ENCODE measurements at regions not wholly inside any gene's neighbourhood (a gene's known extent, or its start where the extent isn't known, plus 50 kb on each side); places are given as distances from the start of the nearest gene placed in this dataset.
A peak's percentile ranks its signal among the peaks of the same experiment; 100 is the strongest.

- TF ChIP-seq, protein P1, sequence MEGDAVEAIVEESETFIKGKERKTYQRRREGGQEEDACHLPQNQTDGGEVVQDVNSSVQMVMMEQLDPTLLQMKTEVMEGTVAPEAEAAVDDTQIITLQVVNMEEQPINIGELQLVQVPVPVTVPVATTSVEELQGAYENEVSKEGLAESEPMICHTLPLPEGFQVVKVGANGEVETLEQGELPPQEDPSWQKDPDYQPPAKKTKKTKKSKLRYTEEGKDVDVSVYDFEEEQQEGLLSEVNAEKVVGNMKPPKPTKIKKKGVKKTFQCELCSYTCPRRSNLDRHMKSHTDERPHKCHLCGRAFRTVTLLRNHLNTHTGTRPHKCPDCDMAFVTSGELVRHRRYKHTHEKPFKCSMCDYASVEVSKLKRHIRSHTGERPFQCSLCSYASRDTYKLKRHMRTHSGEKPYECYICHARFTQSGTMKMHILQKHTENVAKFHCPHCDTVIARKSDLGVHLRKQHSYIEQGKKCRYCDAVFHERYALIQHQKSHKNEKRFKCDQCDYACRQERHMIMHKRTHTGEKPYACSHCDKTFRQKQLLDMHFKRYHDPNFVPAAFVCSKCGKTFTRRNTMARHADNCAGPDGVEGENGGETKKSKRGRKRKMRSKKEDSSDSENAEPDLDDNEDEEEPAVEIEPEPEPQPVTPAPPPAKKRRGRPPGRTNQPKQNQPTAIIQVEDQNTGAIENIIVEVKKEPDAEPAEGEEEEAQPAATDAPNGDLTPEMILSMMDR (IDR thresholded peaks at IDR 0.05): peak; percentile 45
- no peak for TF ChIP-seq ZFX (IDR thresholded peaks at IDR 0.05; ENCODE audit: borderline replicate concordance)
These were observed 88.7 kb upstream of the ZWINT start for GRCh38 chr10:56449770-56450169.

Measured in 22Rv1 (cell line).